ENCODE measurements at regions not wholly inside any gene's neighbourhood (a gene's known extent, or its start where the extent isn't known, plus 50 kb on each side); places are given as distances from the start of the nearest gene placed in this dataset.

DNA sequence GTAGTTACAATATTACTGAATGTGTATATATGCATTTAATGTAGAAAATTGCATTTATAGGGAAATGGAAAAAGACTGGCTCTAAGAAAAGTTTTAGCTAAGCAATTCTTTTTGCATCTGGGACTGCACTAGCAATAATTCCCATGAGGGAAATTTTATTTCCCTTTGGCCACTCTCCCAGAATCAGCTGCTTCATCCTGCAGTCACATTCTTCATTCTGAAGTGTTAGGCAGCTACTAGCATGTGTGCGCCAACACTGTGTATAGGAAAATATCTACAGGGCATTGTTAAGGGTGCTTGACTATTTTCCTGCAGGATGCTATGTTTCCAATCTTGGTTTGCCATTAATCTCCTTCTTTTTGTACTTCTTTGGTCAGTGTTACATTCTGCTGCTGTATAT, 312.8 kb upstream of the PCDH20 start:
- no peaks in the 10 kb centered on the region for H3K27me3 ChIP-seq
- DNase-seq (ENCODE audit: low read depth in 1 of 2, low spot score in 1 of 2): peak; percentile 15 to 71
- no peak overlapping the region for H3K27ac ChIP-seq
- no peaks in the 10 kb centered on the region for H3K4me1 ChIP-seq (ENCODE audit: low read depth)
- no peak overlapping the region for H3K4me3 ChIP-seq
- TF ChIP-seq, protein P1, sequence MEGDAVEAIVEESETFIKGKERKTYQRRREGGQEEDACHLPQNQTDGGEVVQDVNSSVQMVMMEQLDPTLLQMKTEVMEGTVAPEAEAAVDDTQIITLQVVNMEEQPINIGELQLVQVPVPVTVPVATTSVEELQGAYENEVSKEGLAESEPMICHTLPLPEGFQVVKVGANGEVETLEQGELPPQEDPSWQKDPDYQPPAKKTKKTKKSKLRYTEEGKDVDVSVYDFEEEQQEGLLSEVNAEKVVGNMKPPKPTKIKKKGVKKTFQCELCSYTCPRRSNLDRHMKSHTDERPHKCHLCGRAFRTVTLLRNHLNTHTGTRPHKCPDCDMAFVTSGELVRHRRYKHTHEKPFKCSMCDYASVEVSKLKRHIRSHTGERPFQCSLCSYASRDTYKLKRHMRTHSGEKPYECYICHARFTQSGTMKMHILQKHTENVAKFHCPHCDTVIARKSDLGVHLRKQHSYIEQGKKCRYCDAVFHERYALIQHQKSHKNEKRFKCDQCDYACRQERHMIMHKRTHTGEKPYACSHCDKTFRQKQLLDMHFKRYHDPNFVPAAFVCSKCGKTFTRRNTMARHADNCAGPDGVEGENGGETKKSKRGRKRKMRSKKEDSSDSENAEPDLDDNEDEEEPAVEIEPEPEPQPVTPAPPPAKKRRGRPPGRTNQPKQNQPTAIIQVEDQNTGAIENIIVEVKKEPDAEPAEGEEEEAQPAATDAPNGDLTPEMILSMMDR (IDR thresholded peaks at IDR 0.05; ENCODE audit: low read depth, low read length): no peak
- no peaks in the 10 kb centered on the region for H3K36me3 ChIP-seq
- H3K9me3 ChIP-seq (ENCODE audit: low read depth): no peaks in the 10 kb centered on the region

DNA sequence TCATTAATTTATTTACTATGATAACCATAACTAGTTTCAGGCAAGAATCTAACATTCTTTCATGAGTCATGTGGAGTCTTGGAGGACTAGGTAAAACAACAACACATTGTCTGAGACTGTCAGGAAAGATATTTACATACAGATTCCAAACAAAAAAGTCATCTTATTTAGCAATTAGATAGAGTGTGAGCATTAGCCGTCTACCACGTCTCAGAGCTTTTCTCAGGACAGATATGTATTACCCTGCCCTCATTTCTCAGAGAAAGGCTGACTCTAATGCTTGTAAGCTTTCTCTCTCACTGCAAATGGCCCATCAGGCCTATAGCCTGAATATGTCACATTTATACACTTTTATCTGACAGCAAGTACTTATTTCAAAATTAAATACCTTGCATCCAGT, 312.1 kb upstream of the PCDH20 start:
- Histone ChIP-seq H3K36me3 (no peaks in the 10 kb centered on the region), H3K4me3 (no peak overlapping the region), H3K9me3 (ENCODE audit: low read depth) (no peaks in the 10 kb centered on the region), H3K27me3 (no peaks in the 10 kb centered on the region), H3K4me1 (ENCODE audit: low read depth) (no peaks in the 10 kb centered on the region), H3K27ac (no peak overlapping the region)
- DNase-seq (ENCODE audit: low read depth in 1 of 2, low spot score in 1 of 2): peak in 1 of 2 donors; percentile 35
- TF ChIP-seq, protein P1 (IDR thresholded peaks at IDR 0.05; ENCODE audit: low read depth, low read length): no peak

DNA sequence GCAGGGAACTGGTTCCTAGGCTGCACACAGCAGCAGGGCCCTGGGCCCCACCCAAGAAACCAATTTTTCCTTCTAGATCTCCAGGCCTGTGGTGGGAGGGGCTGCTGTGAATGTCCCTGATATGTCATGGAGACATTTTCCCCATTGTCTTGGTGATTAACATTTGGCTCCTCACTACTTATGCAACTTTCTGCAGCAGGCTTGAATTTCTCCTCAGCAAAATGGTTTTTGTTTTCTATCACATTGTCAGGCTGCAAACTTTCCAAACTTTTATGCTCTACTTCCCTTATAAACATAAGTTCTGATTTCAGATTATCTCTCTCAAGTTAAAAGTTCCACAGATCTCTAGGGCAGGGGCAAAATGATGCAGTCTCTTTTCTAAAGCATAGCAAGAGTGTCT, 310.2 kb upstream of the PCDH20 start:
- no peak overlapping the region for H3K4me3 ChIP-seq
- H3K27ac ChIP-seq: no peak overlapping the region
- H3K4me1 ChIP-seq (ENCODE audit: low read depth): no peaks in the 10 kb centered on the region
- no peaks in the 10 kb centered on the region for H3K9me3 ChIP-seq (ENCODE audit: low read depth)
- H3K27me3 ChIP-seq: no peaks in the 10 kb centered on the region
- no peaks in the 10 kb centered on the region for H3K36me3 ChIP-seq
- TF ChIP-seq, protein P1 (IDR thresholded peaks at IDR 0.05; ENCODE audit: low read depth, low read length): no peak
- DNase-seq (ENCODE audit: low read depth in 1 of 2, low spot score in 1 of 2): no peak

DNA sequence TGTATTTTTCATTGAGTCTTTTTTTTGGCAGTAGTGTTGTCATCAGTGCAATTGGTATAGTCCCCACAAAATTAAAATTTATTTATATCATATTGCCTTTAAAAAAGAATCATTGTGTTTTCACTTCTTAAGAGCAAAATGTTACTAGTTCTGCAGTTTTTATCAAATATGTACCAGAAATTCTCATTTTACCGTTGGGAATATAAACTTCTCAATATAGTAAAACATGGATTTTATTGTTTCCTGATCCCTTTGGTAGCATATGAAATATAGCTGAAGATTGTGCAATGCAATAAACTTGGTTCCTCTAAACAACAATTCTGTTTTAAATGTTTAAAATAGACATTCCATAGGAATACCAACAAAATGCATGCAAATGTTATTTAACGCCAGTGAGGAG, 306.5 kb upstream of the PCDH20 start:
- TF ChIP-seq, protein P1 (IDR thresholded peaks at IDR 0.05; ENCODE audit: low read depth, low read length): no peak
- Histone ChIP-seq H3K9me3 (ENCODE audit: low read depth) (no peaks in the 10 kb centered on the region), H3K36me3 (no peaks in the 10 kb centered on the region), H3K4me1 (ENCODE audit: low read depth) (no peaks in the 10 kb centered on the region), H3K4me3 (no peak overlapping the region), H3K27me3 (no peaks in the 10 kb centered on the region), H3K27ac (no peak overlapping the region)
- DNase-seq (ENCODE audit: low read depth in 1 of 2, low spot score in 1 of 2): no peak

DNA sequence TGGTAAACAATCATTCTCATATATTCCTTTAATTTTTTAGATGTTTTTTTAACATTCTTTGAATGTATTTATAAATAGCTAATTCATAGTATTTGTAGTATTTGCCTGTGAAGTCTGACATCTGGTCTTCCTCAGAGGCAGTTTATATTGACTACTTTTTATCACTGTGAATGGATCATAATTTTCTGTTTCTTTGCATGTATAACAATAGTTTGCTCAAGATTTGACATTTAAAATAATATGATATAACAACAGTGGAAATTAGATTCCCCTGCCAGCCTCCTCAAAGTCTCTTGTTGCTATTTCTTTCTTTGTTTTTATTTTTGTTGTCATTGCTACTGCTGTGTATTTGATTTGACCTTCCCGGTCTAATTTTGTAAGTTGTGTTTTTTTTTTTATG, 297.0 kb upstream of the PCDH20 start:
- Histone ChIP-seq H3K27ac (no peak overlapping the region), H3K27me3 (no peaks in the 10 kb centered on the region), H3K36me3 (no peaks in the 10 kb centered on the region), H3K4me1 (ENCODE audit: low read depth) (no peaks in the 10 kb centered on the region), H3K9me3 (ENCODE audit: low read depth) (no peaks in the 10 kb centered on the region), H3K4me3 (no peak overlapping the region)
- TF ChIP-seq, protein P1 (IDR thresholded peaks at IDR 0.05; ENCODE audit: low read depth, low read length): no peak
- DNase-seq (ENCODE audit: low read depth in 1 of 2, low spot score in 1 of 2): no peak

DNA sequence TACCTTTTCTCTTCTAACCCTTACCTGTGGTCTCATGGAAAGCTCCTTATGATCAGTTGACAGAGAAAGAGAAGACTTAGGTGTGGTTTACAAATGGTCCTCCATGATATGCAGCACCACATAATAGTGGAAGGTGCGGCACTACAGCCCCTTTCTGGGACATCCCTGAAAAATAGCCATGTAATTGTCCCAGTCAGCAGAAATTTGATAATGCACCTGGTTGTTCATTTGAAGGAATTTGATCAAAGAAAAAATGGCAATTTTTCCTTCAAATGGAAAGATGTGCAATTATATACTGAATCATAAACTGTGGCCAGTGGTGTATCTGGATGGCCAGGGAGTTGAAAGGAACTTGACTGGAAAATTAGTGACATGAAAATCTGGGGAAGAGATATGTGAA, 293.6 kb upstream of the PCDH20 start:
- TF ChIP-seq, protein P1 (IDR thresholded peaks at IDR 0.05; ENCODE audit: low read depth, low read length): no peak
- Histone ChIP-seq H3K4me3 (no peak overlapping the region), H3K27me3 (no peaks in the 10 kb centered on the region), H3K27ac (no peak overlapping the region), H3K4me1 (ENCODE audit: low read depth) (no peaks in the 10 kb centered on the region), H3K9me3 (ENCODE audit: low read depth) (no peaks in the 10 kb centered on the region), H3K36me3 (no peaks in the 10 kb centered on the region)
- no peak for DNase-seq (ENCODE audit: low read depth in 1 of 2, low spot score in 1 of 2)
